ENCODE measurements at regions not wholly inside any gene's neighbourhood (a gene's known extent, or its start where the extent isn't known, plus 50 kb on each side); places are given as distances from the start of the nearest gene placed in this dataset.

GRCh38 chr6:84329077-84329476 lies 101.6 kb upstream of the CEP162 start (continued):
- no peak for TF ChIP-seq ZBED4 (CRISPR knock-in tag; IDR thresholded peaks at IDR 0.05; ENCODE audit: borderline replicate concordance)

GRCh38 chr6:84317463-84317862 lies 90.0 kb upstream of the CEP162 start:
- FAIRE-seq (no peak), DNase-seq (ENCODE audit: low spot score) (no peak), ATAC-seq (no peak)
- H3K9me3 ChIP-seq (ENCODE audit: low read length) = no peaks in the 10 kb centered on the region
- H3K27me3 ChIP-seq (ENCODE audit: control insufficient read depth in 1 of 2, insufficient read depth in 2 of 2, low read length in 2 of 2) = no peaks in the 10 kb centered on the region
- H3K79me2 ChIP-seq (ENCODE audit: insufficient read depth, low read length) = no peaks in the 10 kb centered on the region
- no TSS peak for BruUV-seq (replicated peaks)
- intact Hi-C loops (cut with micrococcal nuclease; ENCODE audit: unreplicated experiment) (no loop called here), in situ Hi-C loops (cut with HindIII; ENCODE audit: extremely low pct_ligation_motif_present, low pct_unique_long_range_greater_than_20kb) (no loop called here)
- H3K4me1 ChIP-seq (ENCODE audit: insufficient read depth, low read length) = no peaks in the 10 kb centered on the region
- H3K27ac ChIP-seq (ENCODE audit: extremely low read length, insufficient read depth, low read length) = no peak overlapping the region
- ChIA-PET CTCF (ENCODE audit: low intra/inter-chr PET ratio, low total read pairs) (no interaction called here), POLR2A (no interaction called here)
- H3K4me3 ChIP-seq (replicated peaks in 1 of 3; ENCODE audit: insufficient read depth in 1 of 3, low read depth in 2 of 3, low read length in 3 of 3) = no peak overlapping the region
- H3K9ac ChIP-seq (ENCODE audit: insufficient read depth, low read depth, low read length) = no peak overlapping the region
- no peaks in the 10 kb centered on the region for H4K20me1 ChIP-seq (ENCODE audit: insufficient read depth, low read length)
- no peaks in the 10 kb centered on the region for H3K36me3 ChIP-seq (replicated peaks in 1 of 2; ENCODE audit: control insufficient read depth in 1 of 2, insufficient read depth in 2 of 2, low read length in 2 of 2)
- no peak overlapping the region for H3K4me2 ChIP-seq (ENCODE audit: low read depth, low read length)
- TF ChIP-seq ZNF777 (CRISPR knock-in tag; IDR thresholded peaks at IDR 0.05) (no peak), ZNF20 (CRISPR knock-in tag; IDR thresholded peaks at IDR 0.05) (no peak), BCL6 (CRISPR knock-in tag; IDR thresholded peaks at IDR 0.05) (no peak), ELK4 (CRISPR knock-in tag; IDR thresholded peaks at IDR 0.05; ENCODE audit: borderline replicate concordance) (no peak)
- H2AFZ ChIP-seq (ENCODE audit: low read length) = no peak overlapping the region
- WGBS (ENCODE audit: low lambda C conversion rate) = 3% methylated on average over 2 of the region's 2 CpGs
